ENCODE measurements at regions not wholly inside any gene's neighbourhood (a gene's known extent, or its start where the extent isn't known, plus 50 kb on each side); places are given as distances from the start of the nearest gene placed in this dataset.

GRCh38 chr18:42231796-42232195, 276.8 kb downstream of the PIK3C3 start:
- no peak for TF ChIP-seq CTCF (IDR thresholded peaks at IDR 0.05)
- ATAC-seq (ENCODE audit: low FRiP score) (no peak), DNase-seq (ENCODE audit: low spot score) (no peak)

DNA sequence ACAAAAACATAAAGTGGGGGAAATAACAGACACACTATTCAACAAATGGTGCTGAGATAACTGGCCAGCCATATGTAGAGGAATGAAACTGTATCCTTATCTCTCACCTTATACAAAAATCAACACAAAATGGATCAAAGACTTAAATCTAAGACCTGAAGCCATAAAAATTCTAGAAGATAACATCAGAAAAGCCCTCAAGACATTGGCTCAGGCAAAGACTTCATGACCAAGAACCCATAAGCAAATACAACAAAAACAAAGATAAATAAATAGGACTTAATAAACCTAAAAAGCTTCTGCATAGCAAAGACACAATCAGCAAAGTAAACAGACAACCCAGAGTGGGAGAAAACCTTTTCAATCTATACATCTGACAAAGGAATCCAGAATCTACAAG, 278.9 kb downstream of the PIK3C3 start:
- no peak for TF ChIP-seq CTCF (IDR thresholded peaks at IDR 0.05)
- ATAC-seq (ENCODE audit: low FRiP score), result no peak

GRCh38 chr18:42242758-42243157, 287.7 kb downstream of the PIK3C3 start:
- no peak for TF ChIP-seq CTCF (IDR thresholded peaks at IDR 0.05)
- ATAC-seq (ENCODE audit: low FRiP score), result no peak

More for the DNA sequence above, 278.9 kb downstream of the PIK3C3 start:
- no peak for DNase-seq (ENCODE audit: low spot score)

GRCh38 chr18:42245137-42245536, 290.1 kb downstream of the PIK3C3 start:
- ATAC-seq (ENCODE audit: low FRiP score) (no peak), DNase-seq (ENCODE audit: low spot score) (no peak)
- TF ChIP-seq CTCF (IDR thresholded peaks at IDR 0.05), result no peak

More at GRCh38 chr18:42242758-42243157, 287.7 kb downstream of the PIK3C3 start:
- DNase-seq (ENCODE audit: low spot score), result no peak

GRCh38 chr18:42255908-42256765, 301.1 kb downstream of the PIK3C3 start:
- no peak for TF ChIP-seq CTCF (IDR thresholded peaks at IDR 0.05)
- DNase-seq (ENCODE audit: low spot score), result no peak

DNA sequence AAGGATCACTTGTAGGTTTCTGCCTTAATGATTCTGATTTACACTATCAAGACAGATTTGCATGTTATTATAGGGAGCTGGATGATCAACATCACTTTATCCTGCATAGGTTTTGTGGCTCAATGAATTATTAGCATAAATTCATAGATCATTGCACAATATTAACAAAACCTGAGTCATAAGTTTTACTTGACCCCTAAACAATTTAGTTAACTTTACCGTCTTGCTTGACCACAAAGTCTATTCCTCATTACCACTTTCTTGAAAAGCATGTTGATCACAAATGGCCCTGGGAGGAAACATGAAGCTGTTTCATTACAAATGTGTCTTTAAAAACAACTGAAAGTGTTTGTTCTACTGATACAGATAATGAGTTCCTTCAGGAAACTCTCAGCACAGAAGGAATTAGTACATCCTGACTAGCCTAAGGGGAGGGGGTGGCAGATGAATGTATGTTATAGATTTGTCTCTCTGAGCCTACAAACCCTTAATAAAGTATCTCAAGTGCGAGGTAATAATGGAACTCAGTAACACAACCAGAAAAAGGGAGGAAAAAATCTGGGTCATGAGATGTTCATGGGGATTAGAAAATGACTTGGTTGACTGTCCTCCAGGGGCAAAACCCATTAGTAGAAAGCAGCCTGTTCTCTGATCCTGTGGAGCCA, 303.4 kb downstream of the PIK3C3 start:
- DNase-seq (ENCODE audit: low spot score) (no peak), ATAC-seq (ENCODE audit: low FRiP score) (no peak)
- TF ChIP-seq CTCF (IDR thresholded peaks at IDR 0.05), result no peak

More at GRCh38 chr18:42255908-42256765, 301.1 kb downstream of the PIK3C3 start:
- no peak for ATAC-seq (ENCODE audit: low FRiP score)

Measured in omental fat pad (tissue), 3 donors.